Endothelial cell of umbilical vein (primary cell): ENCODE measurements at regions not wholly inside any gene's neighbourhood (a gene's known extent, or its start where the extent isn't known, plus 50 kb on each side); places are given as distances from the start of the nearest gene placed in this dataset.

Source experiments
- BruUV-seq: library from RNA; stranded (reverse); fragments of 400-500 nt; replicated peaks from 2 replicates; lab custom pipeline; 2021; lab: Mats Ljungman, UMichigan
- CTCF ChIA-PET: fragments of 300-600, 350-600 bp; sonication (Branson Sonifier 250); formaldehyde crosslinking; loops from one replicate; lab custom pipeline; 2021; ENCODE audit warnings: antibody characterized with exemption, inconsistent platforms; lab: Charles Lee
- POLR2A ChIA-PET: fragments of 300-600, 350-600 bp; sonication (Branson Sonifier 250); formaldehyde crosslinking; loops from one replicate; lab custom pipeline; 2021; ENCODE audit warnings: antibody characterized with exemption, inconsistent platforms; lab: Charles Lee
- DNase-seq: peaks from one replicate; pipeline ENCODE4 v3.0.0-alpha.2; 2011; ENCODE audit warnings: low read depth, low spot score
- FAIRE-seq: peaks from 2 replicates; lab custom pipeline; 2011; peaks lifted over from hg19 to GRCh38; lab: Jason Lieb, UNC
- H2AFZ ChIP-seq: 2 replicates; pipeline ENCODE4 v1.6.0; 2012; ENCODE audit warnings: low read depth, low read length, control low read depth, inconsistent platforms
- H3K27ac ChIP-seq: 2 replicates; pipeline ENCODE4 v1.5.1; 2011; ENCODE audit warnings: low read depth, mild to moderate bottlenecking, control low read depth, low read length, moderate library complexity; ENCODE audit not compliant: insufficient read depth
- H3K27me3 ChIP-seq, 2 experiments: 2 replicates each; pipeline versions ENCODE4 v1.6.0 to v1.6.1; 2011; ENCODE audit warnings: low read length in 2 of 2, mixed read lengths in 1 of 2; ENCODE audit not compliant: control insufficient read depth in 2 of 2, insufficient read depth in 2 of 2
- H3K36me3 ChIP-seq, 2 experiments: 2 replicates in 1 of 2; 3 replicates in 1 of 2; pipeline ENCODE4 v1.5.1; 2011; ENCODE audit warnings: low read length in 2 of 2, mild to moderate bottlenecking in 1 of 2, moderate library complexity in 1 of 2; ENCODE audit not compliant: control insufficient read depth in 2 of 2, insufficient read depth in 2 of 2; ENCODE audit errors: extremely low read depth in 1 of 2
- H3K4me1 ChIP-seq: 3 replicates; pipeline ENCODE4 v1.5.1; 2011; ENCODE audit warnings: mild to moderate bottlenecking, low read length; ENCODE audit not compliant: control insufficient read depth, insufficient read depth; ENCODE audit errors: extremely low read depth
- H3K4me2 ChIP-seq: 2 replicates; pipeline ENCODE4 v1.6.1; 2011; ENCODE audit warnings: low read length, control low read depth, mixed read lengths; ENCODE audit not compliant: insufficient read depth
- H3K4me3 ChIP-seq, 3 experiments: fragments of 200-600 bp in 1 of 3; sonication (generic), shearing (Covaris generic) in 1 of 3; replicated peaks in 1 of 3; 2 replicates each; pipeline ENCODE4 v1.5.1; 2011 to 2016; ENCODE audit warnings: control low read depth in 3 of 3, low read length in 3 of 3, mild to moderate bottlenecking in 2 of 3, inconsistent platforms in 1 of 3, low read depth in 1 of 3, moderate library complexity in 1 of 3; ENCODE audit not compliant: insufficient read depth in 1 of 3
- H3K79me2 ChIP-seq: 2 replicates; pipeline ENCODE4 v1.6.0; 2012; ENCODE audit warnings: low read length, inconsistent platforms; ENCODE audit not compliant: control insufficient read depth, insufficient read depth
- H3K9ac ChIP-seq: replicated peaks from 2 replicates; pipeline ENCODE3; 2011; ENCODE audit warnings: low read length, control low read depth; ENCODE audit not compliant: insufficient read depth; ENCODE audit errors: extremely low read depth
- H3K9me1 ChIP-seq: replicated peaks from 3 replicates; pipeline ENCODE4 v1.6.0; 2011; ENCODE audit warnings: mild to moderate bottlenecking, low read length; ENCODE audit not compliant: control insufficient read depth, insufficient read depth; ENCODE audit errors: extremely low read depth
- H3K9me3 ChIP-seq: replicated peaks from 2 replicates; pipeline ENCODE4 v1.5.1; 2012; ENCODE audit warnings: low read length, inconsistent platforms; ENCODE audit not compliant: control insufficient read depth, insufficient read depth
- H4K20me1 ChIP-seq: replicated peaks from 2 replicates; pipeline ENCODE3; 2011; ENCODE audit warnings: mild to moderate bottlenecking, low read length; ENCODE audit not compliant: control insufficient read depth, insufficient read depth; ENCODE audit errors: extremely low read depth
- EZH2 ChIP-seq: IDR thresholded peaks from 2 replicates; pipeline ENCODE4 v1.6.1; 2012; ENCODE audit warnings: borderline replicate concordance, low read depth, mild to moderate bottlenecking, moderate library complexity, low read length, inconsistent platforms; ENCODE audit not compliant: severe bottlenecking
- FOS ChIP-seq: IDR thresholded peaks from 2 replicates; pipeline ENCODE4 v1.6.1; 2011; ENCODE audit warnings: mild to moderate bottlenecking, low read length, moderate library complexity, borderline replicate concordance; ENCODE audit not compliant: insufficient read depth
- GATA2 ChIP-seq: IDR thresholded peaks from 2 replicates; pipeline ENCODE4 v1.7.0; 2011; ENCODE audit warnings: low read depth, mild to moderate bottlenecking, moderate library complexity, mixed read lengths, low read length; ENCODE audit not compliant: insufficient read length, insufficient read depth
- JUN ChIP-seq: IDR thresholded peaks from 2 replicates; pipeline ENCODE4 v1.6.1; 2011; ENCODE audit warnings: borderline replicate concordance, low read depth; ENCODE audit not compliant: insufficient read length, insufficient read depth
- MYC ChIP-seq: IDR thresholded peaks from one replicate; pipeline ENCODE4 v1.6.1; 2011; ENCODE audit warnings: mild to moderate bottlenecking, low read depth, low read length
- POLR2A ChIP-seq: IDR thresholded peaks from 2 replicates; pipeline ENCODE4 v1.6.1; 2012; ENCODE audit warnings: low read depth, mild to moderate bottlenecking, control low read depth, low read length
- POLR2AphosphoS5 ChIP-seq: IDR thresholded peaks from 2 replicates; pipeline ENCODE4 v1.6.1; 2012; ENCODE audit warnings: low read depth, mild to moderate bottlenecking, control low read depth, low read length, moderate library complexity; ENCODE audit not compliant: insufficient read depth
- dilution Hi-C: fragments of 300-500 bp; cut with MboI; formaldehyde crosslinking; loops from one replicate; pipeline ENCODE4 v1.15.0; 2019; ENCODE audit warnings: low sequenced_read_pairs; ENCODE audit not compliant: extremely low pct_ligation_motif_present
- intact Hi-C: fragments of 100-400 bp; cut with micrococcal nuclease; formaldehyde crosslinking; loops from one replicate; pipeline ENCODE4 v1.10.0; 2022
- TF ChIP-seq, protein P1 (sequence below), 2 donors: IDR thresholded peaks; 1 replicate in 1 of 2; 2 replicates in 1 of 2; pipeline ENCODE4 v1.5.1; 2011; ENCODE audit warnings: low read length in 2 of 2, mild to moderate bottlenecking in 2 of 2, moderate library complexity in 2 of 2, control low read depth in 1 of 2, inconsistent platforms in 1 of 2, low read depth in 1 of 2; ENCODE audit not compliant: insufficient read depth in 1 of 2; ENCODE audit errors: extremely low read depth in 1 of 2
- TF ChIP-seq, protein P2 (sequence below): IDR thresholded peaks from 2 replicates; pipeline ENCODE4 v1.6.1; 2011; ENCODE audit not compliant: insufficient read depth, insufficient read length

DNA sequence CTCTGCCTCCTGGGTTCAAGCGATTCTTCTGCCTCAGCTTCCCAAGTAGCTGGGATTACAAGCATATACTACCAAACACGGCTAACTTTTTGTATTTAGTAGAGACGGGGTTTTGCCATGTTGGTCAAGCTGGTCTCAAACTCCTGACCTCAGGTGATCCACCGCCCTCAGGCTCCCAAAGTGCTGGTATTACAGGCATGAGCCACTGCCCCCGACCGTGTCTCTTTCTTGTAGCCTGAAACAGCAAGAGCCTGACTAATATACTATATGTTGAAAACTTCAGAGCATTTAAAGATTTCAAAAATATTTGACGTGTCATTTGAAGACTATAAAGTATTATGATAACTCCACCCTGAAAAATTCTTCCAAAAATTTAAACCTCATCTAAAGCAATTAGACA is 71.7 kb upstream of the ZNF648 start:
- H3K9me1 ChIP-seq: no peaks in the 10 kb centered on the region
- BruUV-seq: no TSS peak
- DNase-seq (no peak), FAIRE-seq (no peak)
- no peaks in the 10 kb centered on the region for H3K27me3 ChIP-seq
- H3K79me2 ChIP-seq: no peaks in the 10 kb centered on the region
- no peaks in the 10 kb centered on the region for H3K9me3 ChIP-seq
- intact Hi-C loops (no loop called here), dilution Hi-C loops (no loop called here)
- no peak overlapping the region for H3K9ac ChIP-seq
- H3K36me3 ChIP-seq: no peaks in the 10 kb centered on the region
- H4K20me1 ChIP-seq: no peaks in the 10 kb centered on the region
- ChIA-PET CTCF (interaction anchor here (1.7 kb wide), 1 partner anchor 10 kb away, joined by 7 read pairs; no protein-coding TSS in a partner anchor), POLR2A (no interaction called here)
- H3K4me3 ChIP-seq: no peak overlapping the region
- no peak overlapping the region for H2AFZ ChIP-seq
- no peak for TF ChIP-seq MYC
- TF ChIP-seq JUN: no peak
- no peaks in the 10 kb centered on the region for H3K4me1 ChIP-seq
- H3K4me2 ChIP-seq: no peak overlapping the region
- no peak overlapping the region for H3K27ac ChIP-seq

DNA sequence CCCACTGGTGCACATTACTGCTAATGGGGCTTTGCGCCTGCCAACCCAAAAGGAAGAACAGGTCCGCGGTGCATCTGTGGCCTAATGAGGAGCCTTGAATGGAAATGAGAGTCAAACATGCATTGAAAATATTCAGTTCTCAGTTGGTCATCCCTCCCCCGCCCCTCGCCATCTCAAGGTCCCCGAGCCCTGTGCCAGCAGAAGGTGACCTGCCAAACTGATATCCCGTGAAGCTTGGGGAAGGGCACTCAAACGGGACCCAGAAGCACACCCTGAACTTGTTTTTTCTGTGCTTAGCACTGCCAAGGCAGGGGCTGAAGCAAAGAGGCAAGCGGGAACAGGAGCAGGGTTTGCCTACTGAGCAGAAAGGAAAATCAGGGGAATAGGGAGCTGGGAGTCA is 67.9 kb upstream of the ZNF648 start:
- dilution Hi-C loops: no loop called here
- no peaks in the 10 kb centered on the region for H3K9me3 ChIP-seq
- intact Hi-C loops: no loop called here
- H4K20me1 ChIP-seq: no peaks in the 10 kb centered on the region
- H2AFZ ChIP-seq: no peak overlapping the region
- H3K27me3 ChIP-seq: no peaks in the 10 kb centered on the region
- no peak overlapping the region for H3K4me3 ChIP-seq
- TF ChIP-seq FOS (no peak), POLR2A (no peak), POLR2AphosphoS5 (no peak), MYC (no peak), GATA2 (no peak), EZH2 (no peak), JUN (no peak)
- TF ChIP-seq, protein P1, sequence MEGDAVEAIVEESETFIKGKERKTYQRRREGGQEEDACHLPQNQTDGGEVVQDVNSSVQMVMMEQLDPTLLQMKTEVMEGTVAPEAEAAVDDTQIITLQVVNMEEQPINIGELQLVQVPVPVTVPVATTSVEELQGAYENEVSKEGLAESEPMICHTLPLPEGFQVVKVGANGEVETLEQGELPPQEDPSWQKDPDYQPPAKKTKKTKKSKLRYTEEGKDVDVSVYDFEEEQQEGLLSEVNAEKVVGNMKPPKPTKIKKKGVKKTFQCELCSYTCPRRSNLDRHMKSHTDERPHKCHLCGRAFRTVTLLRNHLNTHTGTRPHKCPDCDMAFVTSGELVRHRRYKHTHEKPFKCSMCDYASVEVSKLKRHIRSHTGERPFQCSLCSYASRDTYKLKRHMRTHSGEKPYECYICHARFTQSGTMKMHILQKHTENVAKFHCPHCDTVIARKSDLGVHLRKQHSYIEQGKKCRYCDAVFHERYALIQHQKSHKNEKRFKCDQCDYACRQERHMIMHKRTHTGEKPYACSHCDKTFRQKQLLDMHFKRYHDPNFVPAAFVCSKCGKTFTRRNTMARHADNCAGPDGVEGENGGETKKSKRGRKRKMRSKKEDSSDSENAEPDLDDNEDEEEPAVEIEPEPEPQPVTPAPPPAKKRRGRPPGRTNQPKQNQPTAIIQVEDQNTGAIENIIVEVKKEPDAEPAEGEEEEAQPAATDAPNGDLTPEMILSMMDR (IDR thresholded peaks at IDR 0.05; ENCODE audit: extremely low read depth in 1 of 2, insufficient read depth in 1 of 2, low read depth in 1 of 2, low read length in 2 of 2): no peak
- TF ChIP-seq, protein P2, sequence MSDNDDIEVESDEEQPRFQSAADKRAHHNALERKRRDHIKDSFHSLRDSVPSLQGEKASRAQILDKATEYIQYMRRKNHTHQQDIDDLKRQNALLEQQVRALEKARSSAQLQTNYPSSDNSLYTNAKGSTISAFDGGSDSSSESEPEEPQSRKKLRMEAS: no peak
- no peaks in the 10 kb centered on the region for H3K4me1 ChIP-seq
- no peak overlapping the region for H3K9ac ChIP-seq
- no TSS peak for BruUV-seq
- no peak overlapping the region for H3K27ac ChIP-seq
- FAIRE-seq (no peak), DNase-seq (no peak)
- H3K9me1 ChIP-seq: no peaks in the 10 kb centered on the region
- H3K36me3 ChIP-seq: no peaks in the 10 kb centered on the region
- ChIA-PET CTCF (interaction anchor here (2.4 kb wide), 1 partner anchor 14 kb away, joined by 22 read pairs; no protein-coding TSS in a partner anchor), POLR2A (no interaction called here)
- no peak overlapping the region for H3K4me2 ChIP-seq
- H3K79me2 ChIP-seq: no peaks in the 10 kb centered on the region
